H1 (cell line): ENCODE measurements at regions not wholly inside any gene's neighbourhood (a gene's known extent, or its start where the extent isn't known, plus 50 kb on each side); places are given as distances from the start of the nearest gene placed in this dataset.

Source experiments
- CHD2 ChIP-seq: IDR thresholded peaks from 2 replicates; pipeline ENCODE4 v1.6.1; 2012; ENCODE audit warnings: low read length, improper control_type of control experiment
- MAX ChIP-seq: IDR thresholded peaks from 2 replicates; pipeline ENCODE4 v1.6.1; 2012; ENCODE audit warnings: inconsistent platforms
- POLR2A ChIP-seq, 2 experiments: IDR thresholded peaks; 1 replicate in 1 of 2; 2 replicates in 1 of 2; pipeline ENCODE4 v1.6.1; 2011; ENCODE audit warnings: low read depth in 2 of 2, low read length in 2 of 2, mild to moderate bottlenecking in 2 of 2; ENCODE audit errors: control extremely low read depth in 1 of 2

- TF ChIP-seq MAX (no peak), CHD2 (no peak), POLR2A (IDR thresholded peaks at IDR 0.05; ENCODE audit: control extremely low read depth in 1 of 2, low read depth in 2 of 2, low read length in 2 of 2) (no peak)
These were observed 781.2 kb upstream of the ARPP21 start for GRCh38 chr3:34858067-34858660.
